Thyroid gland (tissue), 4 donors: ENCODE measurements at regions not wholly inside any gene's neighbourhood (a gene's known extent, or its start where the extent isn't known, plus 50 kb on each side); places are given as distances from the start of the nearest gene placed in this dataset.

Experiments
- POLR2A ChIP-seq, 2 donors: fragments of 450-650 bp; IDR thresholded peaks; one replicate each; pipeline ENCODE4 v1.6.1; 2017; ENCODE audit warnings: antibody characterized with exemption in 2 of 2, mild to moderate bottlenecking in 2 of 2, moderate library complexity in 1 of 2
- TF ChIP-seq, protein P1 (sequence below), 6 experiments: fragments of 200-600 bp in 3 of 6; fragments of 450-650 bp in 3 of 6; sonication (generic) in 3 of 6; IDR thresholded peaks; one replicate each; pipeline ENCODE4 v1.5.1; 2016 to 2019; ENCODE audit warnings: antibody characterized with exemption in 6 of 6, mild to moderate bottlenecking in 2 of 6, inconsistent platforms in 1 of 6, moderate library complexity in 1 of 6

DNA sequence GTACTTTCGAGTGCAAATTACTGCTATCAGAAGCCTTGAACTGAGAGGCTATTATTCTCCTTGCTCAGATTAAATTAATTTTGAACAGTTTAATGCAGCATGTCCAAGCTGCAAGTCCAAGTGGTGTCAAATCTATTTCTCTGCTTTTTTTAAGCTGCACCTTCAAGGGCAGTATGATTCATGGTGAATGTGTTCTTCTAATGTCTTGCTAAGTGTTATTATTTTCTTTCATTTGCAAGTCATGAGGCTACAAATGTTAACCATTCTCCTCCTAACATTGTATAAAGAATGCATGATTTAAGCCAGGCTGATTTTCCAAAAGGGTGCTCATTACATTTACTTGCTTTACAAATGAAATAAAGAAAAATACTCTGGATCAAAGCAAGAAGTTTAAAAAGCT lies 200.4 kb downstream of the TEX13C start:
- no peak for TF ChIP-seq POLR2A (IDR thresholded peaks at IDR 0.05)
- TF ChIP-seq, protein P1, sequence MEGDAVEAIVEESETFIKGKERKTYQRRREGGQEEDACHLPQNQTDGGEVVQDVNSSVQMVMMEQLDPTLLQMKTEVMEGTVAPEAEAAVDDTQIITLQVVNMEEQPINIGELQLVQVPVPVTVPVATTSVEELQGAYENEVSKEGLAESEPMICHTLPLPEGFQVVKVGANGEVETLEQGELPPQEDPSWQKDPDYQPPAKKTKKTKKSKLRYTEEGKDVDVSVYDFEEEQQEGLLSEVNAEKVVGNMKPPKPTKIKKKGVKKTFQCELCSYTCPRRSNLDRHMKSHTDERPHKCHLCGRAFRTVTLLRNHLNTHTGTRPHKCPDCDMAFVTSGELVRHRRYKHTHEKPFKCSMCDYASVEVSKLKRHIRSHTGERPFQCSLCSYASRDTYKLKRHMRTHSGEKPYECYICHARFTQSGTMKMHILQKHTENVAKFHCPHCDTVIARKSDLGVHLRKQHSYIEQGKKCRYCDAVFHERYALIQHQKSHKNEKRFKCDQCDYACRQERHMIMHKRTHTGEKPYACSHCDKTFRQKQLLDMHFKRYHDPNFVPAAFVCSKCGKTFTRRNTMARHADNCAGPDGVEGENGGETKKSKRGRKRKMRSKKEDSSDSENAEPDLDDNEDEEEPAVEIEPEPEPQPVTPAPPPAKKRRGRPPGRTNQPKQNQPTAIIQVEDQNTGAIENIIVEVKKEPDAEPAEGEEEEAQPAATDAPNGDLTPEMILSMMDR (IDR thresholded peaks at IDR 0.05) = no peak
